AG20443 (cell line): ENCODE measurements at regions not wholly inside any gene's neighbourhood (a gene's known extent, or its start where the extent isn't known, plus 50 kb on each side); places are given as distances from the start of the nearest gene placed in this dataset.
"Not testable (repeated sequence)": the region's sequence is repeated elsewhere in the genome, so short reads cannot be mapped to it uniquely, and the experiment has no call there.

Experiments used
- DNase-seq: peaks from one replicate; pipeline ENCODE4 v3.0.0; 2012; ENCODE audit warnings: low spot score, mixed read lengths

- DNase-seq, result not testable (repeated sequence)
Observed at GRCh38 chr22:23460517-23461031, 119.5 kb downstream of the IGLL1 start.

GRCh38 chr22:23459645-23460516, 120.2 kb downstream of the IGLL1 start:
- DNase-seq, result not testable (repeated sequence)

- DNase-seq, result no peak
Observed at GRCh38 chr22:23458663-23459541, 121.2 kb downstream of the IGLL1 start.

GRCh38 chr22:23457380-23457985, 122.6 kb downstream of the IGLL1 start:
- no peak for DNase-seq

DNA sequence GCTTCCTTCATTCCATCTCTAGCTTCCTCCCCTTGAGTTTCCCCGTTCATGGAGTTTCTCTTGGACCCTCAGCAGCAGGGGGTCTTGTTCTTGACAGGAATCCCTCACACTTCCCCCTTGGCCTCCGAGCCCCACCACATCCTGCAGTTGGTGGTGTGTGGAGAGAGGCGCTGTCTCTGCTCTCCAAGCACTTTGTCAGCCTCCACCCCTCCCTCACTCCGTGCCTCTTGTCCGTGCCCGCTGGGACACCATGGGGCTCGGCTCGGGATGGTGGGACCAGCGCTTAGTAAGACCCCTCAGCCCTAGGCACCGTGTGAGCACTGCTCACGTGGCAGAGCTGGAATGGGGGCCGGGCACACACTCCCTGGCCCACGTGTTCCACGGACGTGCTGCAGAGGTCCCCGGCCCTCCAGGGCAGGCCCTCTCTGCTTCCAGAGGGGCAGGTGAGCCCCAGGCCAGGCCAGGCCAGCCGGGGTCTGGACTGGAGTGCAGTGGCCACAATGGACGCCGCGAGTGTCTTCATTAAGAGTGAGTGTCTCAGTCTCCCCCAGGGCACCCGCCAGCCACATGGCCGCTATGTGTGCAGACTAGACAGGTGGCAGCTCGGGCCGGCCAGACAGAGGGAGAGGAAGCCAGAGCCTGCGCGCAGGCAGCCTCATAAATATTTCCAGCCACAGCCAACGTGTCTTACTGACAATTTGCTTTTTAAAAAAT, 123.3 kb downstream of the IGLL1 start:
- not testable (repeated sequence) for DNase-seq

- not testable (repeated sequence) for DNase-seq
Observed at GRCh38 chr22:23454345-23454744, 125.7 kb downstream of the IGLL1 start.

DNA sequence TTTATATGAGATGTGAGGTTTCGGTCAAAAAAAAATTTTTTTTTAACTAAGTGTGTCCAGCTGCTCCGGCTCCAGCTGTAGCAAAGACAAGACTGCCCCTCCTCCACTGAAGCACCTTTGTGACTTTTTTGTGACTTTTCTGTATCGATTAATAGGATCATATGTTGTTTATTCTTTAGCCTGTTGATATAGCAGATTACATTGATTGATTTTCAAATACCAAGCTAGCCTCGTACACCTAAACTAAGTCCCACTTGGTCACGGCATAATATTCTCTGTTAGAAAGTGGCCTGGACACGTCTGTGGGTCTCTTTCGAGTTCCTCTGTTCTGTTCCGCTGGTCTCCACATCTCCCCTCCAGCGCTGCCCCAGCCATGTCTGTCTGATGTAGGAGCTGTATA, 126.8 kb downstream of the IGLL1 start:
- no peak for DNase-seq

- DNase-seq, result no peak
Observed at GRCh38 chr22:23452231-23453010, 127.7 kb downstream of the IGLL1 start.

DNA sequence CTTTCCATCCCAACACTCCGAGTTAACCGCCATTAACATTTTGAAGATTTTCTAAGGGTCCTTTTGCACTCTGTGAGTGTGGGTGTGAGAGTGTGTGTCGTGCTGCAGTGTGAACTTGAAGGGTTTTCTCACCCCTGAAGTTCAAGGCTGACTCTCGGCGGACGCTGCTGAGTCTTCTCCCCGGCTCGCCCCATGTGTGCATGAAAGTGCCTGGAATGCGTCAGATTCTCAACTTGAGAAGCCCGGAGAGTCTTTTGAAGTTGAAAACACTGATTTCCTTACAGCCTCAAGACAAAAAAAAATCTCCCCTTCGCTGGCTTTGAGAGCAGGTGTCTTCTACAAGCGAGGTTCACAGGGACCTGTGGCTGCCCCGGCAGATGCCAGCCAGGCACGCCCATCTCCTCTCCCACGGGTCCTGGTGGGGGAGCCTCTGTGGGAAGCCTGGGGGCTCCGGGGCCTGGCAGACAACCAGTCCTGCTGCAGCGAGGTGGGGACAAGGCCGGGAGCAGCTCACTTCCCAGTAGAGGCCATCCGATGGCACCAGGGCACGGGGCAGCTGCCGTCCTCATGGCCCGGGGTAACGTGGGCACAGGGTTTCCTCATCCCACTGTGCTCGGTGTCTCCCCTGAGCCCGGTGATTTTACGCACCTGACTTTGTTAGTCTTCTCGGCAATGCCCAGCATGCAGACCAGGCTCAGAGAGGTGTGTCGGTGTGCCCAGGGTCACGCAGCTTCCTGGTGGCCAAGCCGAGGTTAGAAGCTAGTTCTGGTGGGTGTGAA, 128.4 kb downstream of the IGLL1 start:
- DNase-seq, result not testable (repeated sequence)

DNA sequence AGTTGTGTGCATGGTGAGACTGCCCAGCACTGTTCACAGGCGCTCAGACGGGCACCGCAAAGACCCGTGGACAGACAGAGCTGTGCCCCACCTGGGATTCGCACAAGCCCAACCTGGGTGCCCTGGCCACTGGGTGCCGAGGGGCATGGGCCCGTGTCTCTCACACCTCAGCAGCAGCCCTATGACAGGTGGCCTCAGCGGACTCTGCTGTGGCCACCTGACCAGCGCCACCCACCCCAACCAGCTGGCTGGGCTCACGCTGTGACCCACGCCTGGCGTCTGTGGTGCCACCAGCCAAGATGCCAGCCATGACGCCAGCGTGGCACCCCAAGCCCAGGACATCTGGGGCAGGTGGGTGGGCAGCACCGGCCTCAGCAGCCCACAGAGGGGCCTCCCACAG, 129.3 kb downstream of the IGLL1 start:
- not testable (repeated sequence) for DNase-seq

GRCh38 chr22:23450434-23450795, 129.7 kb downstream of the IGLL1 start:
- DNase-seq, result no peak

DNA sequence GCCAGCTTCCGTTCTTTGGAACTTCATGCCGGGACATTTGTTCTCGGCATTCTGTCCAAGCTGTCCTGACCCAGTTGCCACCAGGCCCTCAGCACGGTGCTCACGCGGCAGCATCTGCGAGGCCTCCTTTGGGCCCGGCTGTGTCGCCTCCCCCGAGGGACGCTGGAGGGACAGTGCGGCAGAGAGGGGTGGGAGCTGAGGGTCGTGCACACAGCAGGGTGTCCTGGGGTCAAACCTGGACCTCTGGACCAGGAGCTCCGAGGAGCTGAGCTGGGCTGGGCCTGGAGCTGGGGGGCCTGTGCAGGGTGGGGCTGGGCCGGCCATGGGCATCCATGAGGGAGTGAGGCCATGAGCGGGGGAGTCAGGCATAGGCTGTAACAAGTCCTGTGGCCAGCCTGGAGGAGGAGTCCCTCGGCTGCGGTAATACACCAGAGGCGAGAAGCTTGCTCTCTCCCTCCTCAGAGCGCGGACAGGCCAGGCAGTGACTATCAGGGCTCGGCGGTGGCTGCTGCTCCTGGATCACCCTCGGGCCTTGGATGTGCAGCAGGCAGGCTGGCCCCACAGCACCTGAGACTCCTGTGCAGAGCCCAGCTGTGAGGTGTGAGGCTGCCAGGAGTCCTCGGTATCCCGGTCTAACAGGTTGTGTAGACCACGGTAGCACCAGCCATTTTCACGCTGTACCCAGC, 130.2 kb downstream of the IGLL1 start:
- DNase-seq, result not testable (repeated sequence)

DNA sequence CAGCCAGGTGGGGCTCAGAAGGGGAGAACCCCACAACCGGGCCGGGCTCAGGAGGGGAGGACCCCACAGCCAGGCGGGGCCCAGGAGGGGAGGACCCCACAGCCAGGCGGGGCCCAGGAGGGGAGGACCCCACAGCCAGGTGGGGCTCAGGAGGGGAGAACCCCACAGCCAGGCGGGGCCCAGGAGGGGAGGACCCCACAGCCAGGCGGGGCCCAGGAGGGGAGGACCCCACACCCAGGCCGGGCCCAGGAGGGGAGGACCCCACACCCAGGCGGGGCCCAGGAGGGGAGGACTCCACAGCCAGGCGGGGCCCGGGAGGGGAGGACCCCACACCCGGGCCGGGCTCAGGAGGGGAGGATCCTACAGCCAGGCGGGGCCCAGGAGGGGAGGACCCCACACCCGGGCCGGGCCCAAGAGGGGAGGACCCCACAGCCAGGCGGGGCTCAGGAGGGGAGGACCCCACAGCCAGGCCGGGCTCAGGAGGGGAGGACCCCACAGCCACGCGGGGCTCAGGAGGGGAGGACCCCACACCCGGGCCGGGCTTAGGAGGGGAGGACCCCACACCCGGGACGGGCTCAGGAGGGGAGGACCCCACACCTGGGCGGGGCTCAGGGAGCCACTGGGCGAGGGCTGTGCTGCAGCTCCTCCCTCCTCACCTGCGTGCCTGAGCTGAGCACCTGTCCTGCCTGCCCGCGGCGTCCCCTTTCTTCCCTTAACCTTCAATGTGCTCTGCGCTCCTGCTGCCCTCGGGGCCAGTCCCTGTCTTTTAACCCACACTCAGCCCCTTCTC, 131.4 kb downstream of the IGLL1 start:
- DNase-seq, result not testable (repeated sequence)

DNA sequence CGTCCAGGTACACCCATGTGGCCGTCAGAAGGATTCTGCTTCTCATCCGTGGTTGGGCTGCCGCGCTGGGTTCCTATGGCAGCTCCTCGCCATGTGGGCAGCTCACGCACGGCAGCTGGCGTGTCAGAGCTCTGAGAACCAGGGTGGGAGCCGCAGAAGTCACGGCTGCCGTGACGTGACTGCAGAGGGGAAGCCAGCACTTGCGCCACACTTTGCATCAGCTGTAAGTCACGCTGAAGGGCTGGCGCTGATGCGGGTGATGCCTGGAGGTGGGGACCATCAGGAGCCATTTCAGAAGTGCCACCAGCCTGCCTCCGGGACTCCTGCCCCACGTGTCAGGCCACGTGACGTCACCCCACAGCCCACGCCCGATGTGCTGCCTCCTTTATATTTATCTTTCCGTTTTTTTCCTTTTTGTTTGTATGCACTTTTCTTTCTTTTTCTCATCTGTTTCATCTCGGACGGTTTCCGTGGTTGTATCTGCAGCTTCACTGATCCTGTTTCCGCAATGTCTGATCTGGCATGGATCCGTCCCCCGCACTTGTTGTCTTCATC, 133.2 kb downstream of the IGLL1 start:
- no peak for DNase-seq

- not testable (repeated sequence) for DNase-seq
Observed at GRCh38 chr22:23446194-23446593, 133.9 kb downstream of the IGLL1 start.

DNA sequence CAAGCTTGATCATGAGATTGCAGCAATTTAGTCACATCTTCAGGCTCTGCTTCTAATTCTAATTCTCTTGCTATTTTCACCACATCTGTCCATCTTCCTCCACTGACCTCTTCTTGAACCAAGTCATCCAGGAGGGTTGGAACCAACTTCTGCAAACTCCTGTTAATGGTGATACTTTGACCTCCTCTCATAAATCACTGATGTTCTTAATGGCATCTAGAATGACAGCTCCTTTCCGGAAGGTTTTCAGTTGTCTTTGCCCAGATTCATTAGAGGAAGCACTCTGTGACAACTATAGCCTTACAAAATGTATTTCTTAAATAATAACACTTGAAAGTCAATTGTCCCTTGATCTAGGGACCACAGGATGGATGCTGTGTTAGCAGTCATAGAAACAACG, 136.2 kb downstream of the IGLL1 start:
- DNase-seq, result not testable (repeated sequence)

DNA sequence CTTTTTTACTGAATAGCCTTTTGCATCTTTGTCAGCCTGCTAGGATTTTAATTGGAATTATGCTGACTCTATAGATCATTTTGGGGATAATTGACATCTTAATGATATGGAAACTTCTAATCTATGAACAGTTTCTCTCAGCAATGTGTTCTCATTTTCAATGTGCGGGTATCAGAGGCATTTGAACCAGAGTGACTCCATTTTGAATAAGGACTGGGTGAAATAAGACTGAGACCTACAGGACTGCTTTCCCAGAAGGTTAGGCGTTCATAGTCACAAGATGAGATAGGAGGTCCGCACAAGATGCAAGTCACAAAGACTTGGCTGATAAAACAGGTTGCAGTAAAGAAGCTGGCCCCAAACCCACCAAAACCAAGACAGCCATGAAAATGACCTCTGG, 140.5 kb downstream of the IGLL1 start:
- DNase-seq, result not testable (repeated sequence)

DNA sequence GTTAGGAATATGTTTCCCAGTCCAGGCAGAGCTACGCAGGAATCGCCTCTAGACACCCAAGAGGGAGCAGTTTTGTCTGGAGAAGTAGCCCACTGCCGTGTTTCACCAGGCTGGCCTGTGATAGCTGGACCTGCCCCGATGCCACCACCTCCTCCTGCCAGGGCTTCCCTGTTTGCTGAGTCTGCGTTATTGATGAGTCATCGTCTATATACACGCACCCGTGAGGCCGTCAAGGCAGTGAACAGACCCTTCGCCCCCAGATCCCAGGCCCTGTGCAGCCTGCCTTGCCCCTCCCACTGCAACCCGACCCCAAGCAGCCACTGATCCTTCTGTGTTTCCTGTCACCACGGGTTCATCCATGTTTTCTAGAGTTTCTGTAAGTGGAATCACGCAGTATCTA, 141.9 kb downstream of the IGLL1 start:
- DNase-seq, result no peak
